HCT116 (cell line): ENCODE measurements at regions not wholly inside any gene's neighbourhood (a gene's known extent, or its start where the extent isn't known, plus 50 kb on each side); places are given as distances from the start of the nearest gene placed in this dataset.

Experiments
- ATAC-seq: fragments of 200-7000 bp; cut with Tn5 transposase; 2 replicates; pipeline ENCODE4 v1.9.1; 2020; ENCODE audit warnings: mild to moderate bottlenecking, moderate library complexity
- BruUV-seq: library from RNA; stranded (reverse); fragments of 400-500 nt; replicated peaks from 2 replicates; lab custom pipeline; 2021; lab: Mats Ljungman, UMichigan
- CTCF ChIA-PET: fragments of 300-600 bp; sonication (Branson Sonifier 250); formaldehyde crosslinking; loops from one replicate; lab custom pipeline; 2021; ENCODE audit warnings: antibody characterized with exemption; lab: Charles Lee
- POLR2A ChIA-PET: fragments of 300-600, 350-600 bp; sonication (Branson Sonifier 250); formaldehyde crosslinking; loops from one replicate; lab custom pipeline; 2021; ENCODE audit warnings: antibody characterized with exemption; lab: Charles Lee
- RAD21 ChIA-PET, 2 experiments: fragments of 300-600 bp; sonication (Branson Sonifier 250); formaldehyde crosslinking; loops; one replicate each; lab custom pipeline; 2023; ENCODE audit warnings: low total read pairs in 2 of 2; ENCODE audit not compliant: uncharacterized antibody in 2 of 2, unreplicated experiment in 2 of 2, low non-redundant PET in 1 of 2; lab: Charles Lee
- DNase-seq: peaks from one replicate; pipeline ENCODE4 v3.0.0-alpha.2; 2010; ENCODE audit warnings: low read depth, low spot score
- H2AFZ ChIP-seq: fragments of 200-600 bp; shearing (Covaris generic), sonication (generic); 2 replicates; pipeline ENCODE4 v1.6.1; 2017; ENCODE audit warnings: low read depth, mixed run types, mixed read lengths, antibody characterized with exemption, low read length; ENCODE audit not compliant: poor library complexity, severe bottlenecking
- H3K27ac ChIP-seq: 2 replicates; pipeline ENCODE4 v1.5.1; 2012; ENCODE audit warnings: low read depth, low read length
- H3K27me3 ChIP-seq: fragments of 200-600 bp; sonication (generic); 2 replicates; pipeline ENCODE4 v1.6.1; 2016; ENCODE audit warnings: mixed run types, low read length, mixed read lengths; ENCODE audit not compliant: insufficient read depth
- H3K36me3 ChIP-seq, 2 experiments: fragments of 200-500 bp in 1 of 2; fragments of 200-600 bp in 1 of 2; sonication (Bioruptor generic) in 1 of 2; sonication (generic) in 1 of 2; 2 replicates each; pipeline versions ENCODE4 v1.5.1 to v1.6.1; 2014 to 2016; ENCODE audit warnings: low read length in 2 of 2, inconsistent platforms in 1 of 2, mixed read lengths in 1 of 2, mixed run types in 1 of 2; ENCODE audit not compliant: insufficient read depth in 2 of 2, control insufficient read depth in 1 of 2
- H3K4me1 ChIP-seq, 2 experiments: fragments of 200-600 bp in 1 of 2; sonication (generic) in 1 of 2; 2 replicates each; pipeline versions ENCODE4 v1.5.1 to v1.6.1; 2012 to 2017; ENCODE audit warnings: low read length in 2 of 2, inconsistent platforms in 1 of 2, mild to moderate bottlenecking in 1 of 2, mixed read lengths in 1 of 2, mixed run types in 1 of 2, moderate library complexity in 1 of 2; ENCODE audit not compliant: insufficient read depth in 2 of 2, control insufficient read depth in 1 of 2
- H3K4me2 ChIP-seq: fragments of 200-600 bp; sonication (generic); 2 replicates; pipeline ENCODE4 v1.6.1; 2017; ENCODE audit warnings: mixed run types, low read length, mixed read lengths
- H3K4me3 ChIP-seq, 2 experiments: fragments of 200-600 bp in 1 of 2; sonication (generic) in 1 of 2; replicated peaks in 1 of 2; 2 replicates each; pipeline ENCODE4 v1.5.1; 2011 to 2016; ENCODE audit warnings: low read length in 2 of 2, control low read depth in 1 of 2, low read depth in 1 of 2, mild to moderate bottlenecking in 1 of 2, mixed read lengths in 1 of 2, mixed run types in 1 of 2
- H3K79me2 ChIP-seq: fragments of 200-600 bp; sonication (generic); 2 replicates; pipeline ENCODE4 v1.6.1; 2017; ENCODE audit warnings: mild to moderate bottlenecking, mixed run types, low read length, moderate library complexity, mixed read lengths; ENCODE audit not compliant: insufficient read depth
- H3K9ac ChIP-seq: fragments of 200-600 bp; sonication (generic); 2 replicates; pipeline ENCODE4 v1.6.1; 2016; ENCODE audit warnings: low read length, mixed read lengths
- H3K9me2 ChIP-seq: fragments of 200-600 bp; sonication (generic), shearing (Covaris generic); 2 replicates; pipeline ENCODE4 v1.6.1; 2017; ENCODE audit warnings: mixed run types, mild to moderate bottlenecking, moderate library complexity; ENCODE audit not compliant: insufficient read depth
- H3K9me3 ChIP-seq, 2 experiments: fragments of 200-500 bp in 1 of 2; fragments of 200-600 bp in 1 of 2; sonication (Bioruptor generic) in 1 of 2; sonication (generic) in 1 of 2; 2 replicates each; pipeline ENCODE4 v1.6.1; 2014 to 2017; ENCODE audit warnings: low read length in 2 of 2, mixed read lengths in 2 of 2, inconsistent platforms in 1 of 2, low read depth in 1 of 2, mild to moderate bottlenecking in 1 of 2, mixed run types in 1 of 2, moderate library complexity in 1 of 2; ENCODE audit not compliant: control insufficient read depth in 1 of 2, insufficient read depth in 1 of 2
- H4K20me1 ChIP-seq: fragments of 200-600 bp; sonication (generic), shearing (Covaris generic); 2 replicates; pipeline ENCODE4 v1.6.1; 2017; ENCODE audit warnings: mixed run types, mild to moderate bottlenecking, moderate library complexity; ENCODE audit not compliant: insufficient read depth
- ATF3 ChIP-seq: IDR thresholded peaks from 2 replicates; pipeline ENCODE4 v1.6.1; 2012
- CBX3 ChIP-seq: IDR thresholded peaks from 2 replicates; pipeline ENCODE4 v1.6.1; 2012; ENCODE audit warnings: low read depth
- CEBPB ChIP-seq: IDR thresholded peaks from 2 replicates; pipeline ENCODE4 v1.6.1; 2012; ENCODE audit warnings: low read depth
- CTCF ChIP-seq, 3 experiments: fragments of 200-600 bp in 1 of 3; sonication (generic) in 1 of 3; IDR thresholded peaks in 2 of 3; conservative IDR thresholded peaks in 1 of 3; 2 replicates each; pipeline ENCODE4 v1.5.1; 2012 to 2017; ENCODE audit warnings: low read depth in 2 of 3, low read length in 2 of 3, antibody characterized with exemption in 1 of 3, borderline replicate concordance in 1 of 3, control low read depth in 1 of 3, mild to moderate bottlenecking in 1 of 3, mixed read lengths in 1 of 3, mixed run types in 1 of 3, moderate library complexity in 1 of 3; ENCODE audit not compliant: insufficient read depth in 1 of 3
- EZH2 ChIP-seq: fragments of 200-600 bp; sonication (generic); IDR thresholded peaks from 2 replicates; pipeline ENCODE4 v1.6.1; 2017; ENCODE audit warnings: antibody characterized with exemption, mixed run types
- EZH2phosphoT487 ChIP-seq: fragments of 200-600 bp; IDR thresholded peaks from 2 replicates; pipeline ENCODE4 v1.6.1; 2018; ENCODE audit warnings: antibody characterized with exemption, borderline replicate concordance
- FOSL1 ChIP-seq: IDR thresholded peaks from 2 replicates; pipeline ENCODE4 v1.6.1; 2012; ENCODE audit warnings: low read depth
- JUND ChIP-seq: IDR thresholded peaks from 2 replicates; pipeline ENCODE4 v1.6.1; 2012
- MAX ChIP-seq: IDR thresholded peaks from 2 replicates; pipeline ENCODE4 v1.6.1; 2012
- POLR2A ChIP-seq: IDR thresholded peaks from 2 replicates; pipeline ENCODE4 v1.7.0; 2011; ENCODE audit warnings: borderline replicate concordance; ENCODE audit not compliant: insufficient read depth, insufficient read length; ENCODE audit errors: extremely low read depth
- RAD21 ChIP-seq: IDR thresholded peaks from 2 replicates; pipeline ENCODE4 v1.6.1; 2012; ENCODE audit warnings: low read depth, mild to moderate bottlenecking
- REST ChIP-seq: IDR thresholded peaks from 2 replicates; pipeline ENCODE4 v1.6.1; 2012; ENCODE audit warnings: low read depth
- SIN3A ChIP-seq: IDR thresholded peaks from 2 replicates; pipeline ENCODE4 v1.6.1; 2012; ENCODE audit warnings: low read depth
- SP1 ChIP-seq: IDR thresholded peaks from 2 replicates; pipeline ENCODE4 v1.6.1; 2012; ENCODE audit warnings: low read depth
- SRF ChIP-seq: IDR thresholded peaks from 2 replicates; pipeline ENCODE4 v1.6.1; 2012; ENCODE audit warnings: low read depth
- TCF7L2 ChIP-seq: IDR thresholded peaks from 2 replicates; pipeline ENCODE4 v1.7.0; 2011; ENCODE audit warnings: borderline replicate concordance, inconsistent platforms; ENCODE audit not compliant: insufficient read depth, insufficient read length; ENCODE audit errors: extremely low read depth
- YY1 ChIP-seq: IDR thresholded peaks from 2 replicates; pipeline ENCODE4 v1.6.1; 2011; ENCODE audit warnings: low read length, low read depth, moderate library complexity, mild to moderate bottlenecking; ENCODE audit not compliant: insufficient replicate concordance; ENCODE audit errors: extremely low read depth
- ZBTB33 ChIP-seq: IDR thresholded peaks from 2 replicates; pipeline ENCODE4 v1.6.1; 2011; ENCODE audit warnings: mild to moderate bottlenecking, low read length, moderate library complexity; ENCODE audit not compliant: insufficient replicate concordance; ENCODE audit errors: extremely low read depth
- ZFX ChIP-seq: fragments of 450-650 bp; IDR thresholded peaks from 2 replicates; pipeline ENCODE4 v1.6.1; 2017
- ZNF274 ChIP-seq: fragments of 200-500 bp; sonication (Bioruptor generic); IDR thresholded peaks from 2 replicates; pipeline ENCODE4 v1.6.1; 2014; ENCODE audit warnings: mild to moderate bottlenecking, low read depth, low read length, inconsistent platforms
- intact Hi-C: fragments of 100-400 bp; cut with micrococcal nuclease; formaldehyde crosslinking; loops from 2 replicates; pipeline ENCODE4 v1.10.0; 2022

GRCh38 chr15:95125803-95126202, 894.4 kb downstream of the MCTP2 start:
- H3K27me3 ChIP-seq = no peaks in the 10 kb centered on the region
- no peak overlapping the region for H3K27ac ChIP-seq
- ChIA-PET RAD21 (no interaction called here), CTCF (no interaction called here), POLR2A (no interaction called here)
- H2AFZ ChIP-seq = no peak overlapping the region
- no peaks in the 10 kb centered on the region for H3K4me1 ChIP-seq
- no peaks in the 10 kb centered on the region for H3K9me2 ChIP-seq
- intact Hi-C loops = no loop called here
- no peak overlapping the region for H3K4me2 ChIP-seq
- H3K36me3 ChIP-seq = no peaks in the 10 kb centered on the region
- H3K9me3 ChIP-seq = no peaks in the 10 kb centered on the region
- H3K79me2 ChIP-seq = no peaks in the 10 kb centered on the region
- H3K9ac ChIP-seq = no peak overlapping the region
- BruUV-seq = no TSS peak
- TF ChIP-seq YY1 = no peak
- no peak for TF ChIP-seq JUND
- TF ChIP-seq CEBPB = no peak
- no peak for TF ChIP-seq FOSL1
- TF ChIP-seq CTCF (IDR thresholded peaks at IDR 0.05 in 2 of 3, conservative IDR thresholded peaks at IDR 0.05 in 1 of 3; ENCODE audit: borderline replicate concordance in 1 of 3, insufficient read depth in 1 of 3, low read depth in 2 of 3, low read length in 2 of 3) = no peak
- TF ChIP-seq SP1 = no peak
- TF ChIP-seq CBX3 = no peak
- TF ChIP-seq SRF = no peak
- TF ChIP-seq SIN3A = no peak
- TF ChIP-seq ZFX = no peak
- no peak for TF ChIP-seq ZBTB33
- TF ChIP-seq POLR2A = no peak
- TF ChIP-seq REST = no peak
- no peak for TF ChIP-seq EZH2phosphoT487
- TF ChIP-seq ZNF274 = no peak
- no peak for TF ChIP-seq ATF3
- TF ChIP-seq MAX = no peak
- no peak for TF ChIP-seq RAD21
- TF ChIP-seq TCF7L2 = no peak
- TF ChIP-seq EZH2 = no peak
- no peak overlapping the region for H3K4me3 ChIP-seq
- no peak for DNase-seq
- ATAC-seq = no peak
- H4K20me1 ChIP-seq = no peaks in the 10 kb centered on the region
